ENCODE measurements at regions not wholly inside any gene's neighbourhood (a gene's known extent, or its start where the extent isn't known, plus 50 kb on each side); places are given as distances from the start of the nearest gene placed in this dataset.

DNA sequence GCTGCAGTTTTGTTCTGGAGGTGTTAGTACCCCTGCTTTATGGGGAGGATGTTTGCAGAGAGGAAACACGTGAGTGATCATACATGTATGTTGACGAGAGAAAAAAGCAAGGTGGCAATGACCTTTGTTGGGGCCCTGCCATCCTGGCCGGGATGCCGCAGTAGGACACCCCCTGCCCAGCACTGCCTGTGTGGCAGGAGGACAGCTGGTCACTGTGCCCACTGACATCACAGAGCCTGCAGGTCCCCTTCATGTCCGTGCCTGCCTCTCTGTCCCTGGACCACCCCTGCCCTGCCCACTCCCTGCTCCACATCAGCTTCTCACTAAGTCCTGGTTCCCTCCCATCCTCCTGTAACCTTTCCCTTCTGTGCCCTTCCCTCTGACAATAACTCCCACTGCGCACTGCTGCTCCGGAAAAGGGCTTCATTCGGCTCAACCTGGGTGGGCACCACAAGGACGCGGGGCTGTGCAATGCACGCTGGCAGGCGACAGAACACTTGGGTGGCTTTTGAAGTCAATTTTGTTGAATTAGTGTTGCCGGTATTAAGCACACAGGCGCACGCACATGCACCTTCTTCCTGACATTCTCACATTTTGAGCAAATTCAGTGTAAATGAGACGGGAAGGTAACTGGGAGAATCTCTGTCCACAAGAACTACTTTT is 51.5 kb upstream of the TWIST2 start:
- no peak for DNase-seq

DNA sequence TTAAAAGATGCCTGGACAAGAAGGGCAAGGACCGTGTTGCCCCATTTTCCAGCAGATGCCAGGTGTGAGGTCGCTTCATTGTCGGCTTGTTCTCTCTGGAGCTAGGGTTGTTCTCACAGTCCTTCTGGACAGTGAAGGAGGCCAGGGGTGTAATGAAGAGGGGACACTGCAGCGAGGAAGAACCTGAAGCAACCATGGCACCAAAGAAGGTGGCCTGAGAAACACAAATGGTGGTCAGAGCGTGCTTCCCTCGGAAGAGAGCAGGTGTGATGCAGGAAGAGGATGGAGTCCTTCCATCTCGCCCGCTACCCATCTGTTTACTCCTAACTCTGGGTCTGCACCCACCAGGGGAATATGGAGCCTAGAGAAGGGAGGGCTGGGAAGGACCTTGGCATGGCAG is 50.3 kb upstream of the TWIST2 start:
- DNase-seq = no peak

Measured in NK-92 treated with Interleukin-12 subunit alpha and Interleukin-12 subunit beta, amount 100 ng/mL, for 24 hours (cell line).